T-helper 1 cell treated with Interleukin-12 subunit alpha and Interleukin-12 subunit beta and Interleukin-4 antibody, amounts not matched to agents 30 ng/mL and 1 ng/mL, for 36 hours (primary cell): ENCODE measurements at regions not wholly inside any gene's neighbourhood (a gene's known extent, or its start where the extent isn't known, plus 50 kb on each side); places are given as distances from the start of the nearest gene placed in this dataset.

Experiments used
- intact Hi-C: fragments of 100-400 bp; cut with micrococcal nuclease; formaldehyde crosslinking; loops from one replicate; pipeline ENCODE4 v1.15.1; 2024

GRCh38 chr11:130728185-130729180 is 187.8 kb downstream of the SNX19 start:
- intact Hi-C loops, result no loop called here

GRCh38 chr11:130729193-130729592 is 187.1 kb downstream of the SNX19 start:
- intact Hi-C loops, result no loop called here

DNA sequence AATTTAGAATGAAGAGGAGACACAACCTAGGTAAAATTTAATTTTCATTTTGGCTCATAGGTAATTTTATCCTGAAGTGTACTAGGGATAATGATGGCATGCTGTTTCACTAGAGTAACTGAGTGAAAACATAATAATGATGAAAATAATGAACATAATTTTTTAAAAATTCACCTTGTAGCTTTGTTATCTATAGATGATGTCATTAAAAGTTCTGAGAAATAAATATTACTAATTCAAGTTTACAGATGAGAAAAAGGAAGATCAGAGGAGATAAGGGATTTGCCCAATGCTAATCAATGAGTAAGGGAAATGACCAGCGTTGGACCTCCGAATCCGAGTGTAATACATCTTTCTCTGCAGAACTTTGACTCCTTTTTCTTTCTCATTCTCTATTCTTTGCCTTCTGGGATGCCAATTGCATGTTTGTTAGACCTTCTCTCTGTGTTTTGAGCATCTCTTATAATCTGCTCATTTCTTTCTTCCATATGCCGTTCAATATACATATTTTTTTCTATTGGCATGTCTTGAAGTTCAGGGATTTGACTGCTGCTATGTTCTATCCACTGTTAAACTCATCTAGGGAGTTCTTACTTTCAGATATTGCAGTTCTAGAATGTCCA is 186.5 kb downstream of the SNX19 start:
- intact Hi-C loops, result no loop called here

- intact Hi-C loops, result no loop called here
These were observed 184.9 kb downstream of the SNX19 start for GRCh38 chr11:130731401-130731800.

DNA sequence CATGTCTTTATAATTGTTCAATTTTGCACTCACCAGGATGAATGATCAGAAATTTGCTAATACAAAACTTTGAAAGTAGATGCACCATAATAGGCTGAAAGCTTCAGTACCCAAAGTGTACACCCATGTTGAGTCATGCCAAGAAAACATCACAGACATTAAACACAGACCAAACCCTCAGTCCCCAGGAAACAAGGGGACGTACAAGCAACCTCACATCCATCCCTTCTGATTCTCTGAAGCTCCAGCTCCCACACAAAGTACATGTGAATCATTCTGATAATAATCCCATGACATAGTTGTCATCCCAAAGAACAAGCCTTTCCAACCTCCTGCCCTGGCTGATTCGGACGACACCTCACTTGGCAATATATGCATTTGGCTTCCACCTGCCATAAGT is 183.8 kb downstream of the SNX19 start:
- intact Hi-C loops, result no loop called here

DNA sequence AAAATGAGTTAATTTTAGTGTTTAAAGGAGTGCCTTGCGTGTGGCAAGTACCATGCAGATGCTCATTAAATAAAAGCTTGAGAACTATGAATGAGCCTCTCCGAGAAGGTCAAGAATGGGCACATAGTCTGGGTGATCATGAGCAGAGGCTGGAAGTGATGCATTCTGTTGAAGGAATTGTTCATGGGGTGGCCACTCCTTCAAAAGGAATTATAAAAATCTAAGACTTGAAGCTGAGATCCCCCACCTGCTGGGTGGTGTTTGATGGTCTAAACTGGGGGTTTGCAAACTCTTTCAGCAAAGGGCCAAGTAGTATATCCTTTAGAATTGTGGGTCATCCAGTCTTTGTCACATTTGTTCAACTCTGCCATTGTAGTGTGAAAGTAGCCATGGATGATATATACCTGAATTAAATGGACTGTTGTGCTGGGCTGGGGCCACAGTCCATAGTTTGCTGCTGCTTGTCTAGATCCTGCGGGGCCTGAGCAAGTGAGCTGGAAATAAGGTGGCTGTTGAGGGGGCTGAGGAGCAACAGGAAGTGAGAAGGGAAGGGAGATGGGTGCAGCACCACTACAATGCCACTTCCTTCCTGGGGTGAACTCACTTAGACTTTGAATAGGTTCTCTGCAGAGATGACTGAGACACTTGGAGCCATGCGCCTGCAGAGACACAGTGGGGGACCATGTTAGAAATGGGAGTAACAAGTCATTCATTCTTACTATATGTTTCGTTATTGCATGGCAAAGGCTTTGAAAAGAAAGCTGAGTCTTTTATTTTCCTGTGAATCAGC is 179.0 kb downstream of the SNX19 start:
- intact Hi-C loops, result no loop called here

- intact Hi-C loops, result no loop called here
These were observed 178.3 kb downstream of the SNX19 start for GRCh38 chr11:130737866-130738431.

DNA sequence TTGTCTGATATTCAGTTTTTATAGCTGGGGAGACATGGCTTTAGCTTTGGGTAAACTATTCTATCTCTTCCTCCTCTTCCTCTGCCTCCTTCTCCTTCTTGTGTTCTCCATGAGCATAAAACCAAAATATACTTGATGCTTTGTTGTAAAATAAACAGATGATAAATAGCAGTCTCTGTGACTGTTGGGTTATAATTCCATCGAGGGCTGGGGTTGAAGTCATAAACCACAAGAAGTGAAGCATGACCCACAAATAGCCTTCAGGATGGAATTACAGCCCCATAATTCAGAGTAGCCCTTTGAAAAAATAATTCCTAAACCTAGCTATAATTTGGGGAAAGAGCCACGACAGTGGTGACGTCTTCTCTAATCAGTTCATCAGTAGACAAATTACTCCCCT is 177.7 kb downstream of the SNX19 start:
- intact Hi-C loops, result no loop called here

GRCh38 chr11:130740819-130741218 is 175.5 kb downstream of the SNX19 start:
- intact Hi-C loops, result no loop called here

- intact Hi-C loops, result no loop called here
These were observed 171.5 kb downstream of the SNX19 start for GRCh38 chr11:130744794-130745193.

GRCh38 chr11:130749216-130749615 is 167.1 kb downstream of the SNX19 start:
- intact Hi-C loops, result no loop called here

GRCh38 chr11:130760515-130761125 is 155.7 kb downstream of the SNX19 start:
- intact Hi-C loops, result no loop called here

DNA sequence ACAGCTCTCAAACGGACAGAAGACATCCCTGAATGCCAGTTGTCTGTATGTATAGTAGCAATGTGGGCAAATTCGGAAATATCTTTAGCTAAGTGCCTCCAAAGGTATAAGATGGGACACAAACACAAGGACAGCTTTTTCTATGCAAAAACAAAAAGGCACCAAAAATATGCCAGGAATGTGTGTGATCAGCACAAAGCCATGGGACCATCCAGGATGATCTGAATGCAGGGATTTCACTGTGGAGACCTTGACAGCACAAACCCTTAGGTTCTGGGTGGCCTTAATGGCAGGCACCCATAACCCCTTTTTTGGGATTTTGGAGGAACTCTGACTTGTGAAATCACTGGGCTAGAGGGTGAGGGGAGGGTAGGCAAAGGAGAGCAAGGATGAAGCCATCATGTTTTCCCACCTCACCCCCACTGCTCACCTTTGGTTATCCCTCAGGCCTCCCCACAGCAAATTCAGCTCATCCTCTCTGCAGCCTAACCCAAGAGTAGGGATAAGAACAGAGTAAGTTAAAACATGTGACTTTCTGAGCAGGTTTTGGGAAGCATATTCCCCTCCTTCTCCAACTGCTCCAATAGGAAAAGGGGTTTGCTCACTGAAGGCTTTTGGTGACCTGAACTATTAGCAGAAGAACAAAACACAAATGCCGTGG is 154.6 kb downstream of the SNX19 start:
- intact Hi-C loops, result no loop called here

DNA sequence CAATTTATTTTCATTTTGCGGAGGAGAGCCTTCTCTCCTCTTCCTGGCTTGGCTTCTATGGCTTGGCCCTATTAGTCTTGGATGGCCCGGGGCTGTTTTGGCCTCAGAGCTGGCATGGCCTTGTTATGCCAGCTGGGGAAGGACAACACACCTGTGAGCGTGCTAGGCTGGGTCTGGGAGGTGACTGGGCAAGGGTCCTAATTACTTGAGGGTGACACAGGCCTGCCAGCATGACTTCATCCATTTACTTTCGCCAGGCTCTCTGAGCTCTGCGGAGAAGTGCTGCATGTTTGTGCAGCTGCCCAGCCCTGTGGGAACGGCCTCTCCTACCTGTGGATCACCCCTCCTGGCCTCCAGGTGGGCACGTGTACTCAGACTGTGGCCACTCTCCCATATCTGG is 153.6 kb downstream of the SNX19 start:
- intact Hi-C loops, result no loop called here

- intact Hi-C loops, result no loop called here
These were observed 152.9 kb downstream of the SNX19 start for GRCh38 chr11:130763087-130763980.

GRCh38 chr11:130765406-130765805 is 150.9 kb downstream of the SNX19 start:
- intact Hi-C loops, result loop anchor here (5.0 kb wide), 1 partner anchor 128 kb away; no protein-coding TSS in a partner anchor

- intact Hi-C loops, result loop anchor here (5.0 kb wide), 1 partner anchor 129 kb away; no protein-coding TSS in a partner anchor
These were observed 150.2 kb downstream of the SNX19 start for GRCh38 chr11:130765951-130766649.
